H1 (cell line): ENCODE measurements at regions not wholly inside any gene's neighbourhood (a gene's known extent, or its start where the extent isn't known, plus 50 kb on each side); places are given as distances from the start of the nearest gene placed in this dataset.

Source experiments
- CTCF ChIA-PET: fragments of 300-600 bp; sonication (Branson Sonifier 250); formaldehyde crosslinking; loops from one replicate; lab custom pipeline; 2021; ENCODE audit not compliant: partially characterized antibody; lab: Charles Lee
- POLR2A ChIA-PET: fragments of 300-600 bp; sonication (Branson Sonifier 250); formaldehyde crosslinking; loops from one replicate; lab custom pipeline; 2021; ENCODE audit warnings: inconsistent platforms; ENCODE audit not compliant: partially characterized antibody; lab: Charles Lee
- DNase-seq, 2 experiments: peaks; one replicate each; pipeline versions ENCODE4 v3.0.0 to v3.0.0-alpha.2; 2010 to 2022; ENCODE audit warnings: low spot score in 2 of 2, low read depth in 1 of 2, mixed read lengths in 1 of 2
- FAIRE-seq: peaks from 2 replicates; lab custom pipeline; 2011; peaks lifted over from hg19 to GRCh38; lab: Jason Lieb, UNC
- H2AFZ ChIP-seq: 2 replicates; pipeline ENCODE4 v1.8.1; 2012; ENCODE audit warnings: low read length, inconsistent platforms
- H2AK5ac ChIP-seq: 2 replicates; pipeline ENCODE4 v1.6.1; 2013; ENCODE audit warnings: low read depth, low read length
- H2BK120ac ChIP-seq: replicated peaks from 2 replicates; pipeline ENCODE3; 2013; ENCODE audit warnings: low read depth, low read length, inconsistent platforms
- H2BK12ac ChIP-seq: 2 replicates; pipeline ENCODE4 v1.6.1; 2013; ENCODE audit warnings: low read depth, low read length
- H2BK15ac ChIP-seq: 2 replicates; pipeline ENCODE4 v1.6.1; 2013; ENCODE audit warnings: low read length
- H2BK20ac ChIP-seq: 2 replicates; pipeline ENCODE4 v1.6.1; 2013; ENCODE audit warnings: low read length
- H2BK5ac ChIP-seq: 2 replicates; pipeline ENCODE4 v1.6.1; 2013; ENCODE audit warnings: low read depth, low read length
- H3K14ac ChIP-seq: 2 replicates; pipeline ENCODE4 v1.6.1; 2013; ENCODE audit warnings: inconsistent platforms; ENCODE audit not compliant: insufficient read length
- H3K18ac ChIP-seq: 2 replicates; pipeline ENCODE4 v1.6.1; 2013; ENCODE audit warnings: low read length; ENCODE audit errors: extremely low read depth
- H3K23ac ChIP-seq: 2 replicates; pipeline ENCODE4 v1.6.1; 2013; ENCODE audit warnings: inconsistent platforms; ENCODE audit not compliant: insufficient read length
- H3K23me2 ChIP-seq: 2 replicates; pipeline ENCODE4 v1.6.1; 2013; ENCODE audit warnings: low read depth, low read length
- H3K27ac ChIP-seq: 2 replicates; pipeline ENCODE4 v1.6.1; 2011; ENCODE audit warnings: low read depth, low read length, inconsistent platforms
- H3K27me3 ChIP-seq, 4 experiments: replicated peaks in 1 of 4; 1 replicate in 1 of 4; 2 replicates in 3 of 4; pipeline versions ENCODE4 v1.6.1 to v1.8.1; 2011 to 2013; ENCODE audit warnings: low read length in 3 of 4, mild to moderate bottlenecking in 3 of 4, inconsistent platforms in 2 of 4, mixed read lengths in 2 of 4, moderate library complexity in 1 of 4; ENCODE audit not compliant: control insufficient read depth in 3 of 4, insufficient read depth in 3 of 4; ENCODE audit errors: extremely low read depth in 1 of 4
- H3K36me3 ChIP-seq, 4 experiments: 2 replicates each; pipeline versions ENCODE4 v1.6.1 to v1.8.1; 2011 to 2013; ENCODE audit warnings: mild to moderate bottlenecking in 4 of 4, low read length in 3 of 4, moderate library complexity in 2 of 4, control low read depth in 1 of 4, inconsistent platforms in 1 of 4; ENCODE audit not compliant: insufficient read depth in 4 of 4, control insufficient read depth in 2 of 4
- H3K4ac ChIP-seq: replicated peaks from 2 replicates; pipeline ENCODE3; 2013; ENCODE audit warnings: low read length, low read depth, mixed read lengths, inconsistent platforms; ENCODE audit not compliant: insufficient read length
- H3K4me1 ChIP-seq, 4 experiments: replicated peaks in 1 of 4; 1 replicate in 1 of 4; 2 replicates in 3 of 4; pipeline versions ENCODE4 v1.6.1 to v1.8.1; 2011 to 2013; ENCODE audit warnings: low read length in 3 of 4, inconsistent platforms in 2 of 4, mixed read lengths in 1 of 4; ENCODE audit not compliant: insufficient read depth in 4 of 4, control insufficient read depth in 3 of 4
- H3K4me2 ChIP-seq, 2 experiments: 2 replicates each; pipeline versions ENCODE4 v1.6.1 to v1.8.1; 2011 to 2013; ENCODE audit warnings: low read depth in 2 of 2, low read length in 2 of 2, control low read depth in 1 of 2, inconsistent platforms in 1 of 2, mild to moderate bottlenecking in 1 of 2; ENCODE audit not compliant: insufficient read depth in 1 of 2
- H3K4me3 ChIP-seq, 4 experiments: fragments of 200-600, 300-600 bp in 1 of 4; sonication (generic), shearing (Covaris generic), sonication (Bioruptor Twin) in 1 of 4; 2 replicates each; pipeline versions ENCODE4 v1.5.1 to v1.8.1; 2011 to 2016; ENCODE audit warnings: low read length in 4 of 4, low read depth in 3 of 4, control low read depth in 2 of 4, inconsistent platforms in 2 of 4, mild to moderate bottlenecking in 2 of 4, mixed read lengths in 1 of 4, moderate library complexity in 1 of 4; ENCODE audit not compliant: insufficient read depth in 2 of 4; ENCODE audit errors: extremely low read depth in 1 of 4
- H3K56ac ChIP-seq: replicated peaks from 2 replicates; pipeline ENCODE3; 2013; ENCODE audit warnings: low read depth, mild to moderate bottlenecking, mixed read lengths, low read length, inconsistent platforms; ENCODE audit not compliant: insufficient read length
- H3K79me1 ChIP-seq: 2 replicates; pipeline ENCODE4 v1.6.1; 2013; ENCODE audit warnings: low read depth, low read length, control low read depth
- H3K79me2 ChIP-seq, 2 experiments: 2 replicates each; pipeline versions ENCODE4 v1.6.1 to v1.8.1; 2012 to 2013; ENCODE audit warnings: low read length in 2 of 2, mild to moderate bottlenecking in 2 of 2, inconsistent platforms in 1 of 2; ENCODE audit not compliant: insufficient read depth in 2 of 2, control insufficient read depth in 1 of 2
- H3K9ac ChIP-seq, 4 experiments: replicated peaks in 1 of 4; 1 replicate in 1 of 4; 2 replicates in 3 of 4; pipeline versions ENCODE4 v1.6.1 to v1.8.1; 2011 to 2013; ENCODE audit warnings: low read depth in 3 of 4, low read length in 3 of 4, control low read depth in 2 of 4, mild to moderate bottlenecking in 2 of 4, moderate library complexity in 2 of 4, inconsistent platforms in 1 of 4; ENCODE audit errors: extremely low read depth in 1 of 4
- H3K9me3 ChIP-seq, 2 experiments: 2 replicates each; pipeline versions ENCODE4 v1.6.1 to v1.8.1; 2012 to 2013; ENCODE audit warnings: mild to moderate bottlenecking in 2 of 2, moderate library complexity in 2 of 2, control low read depth in 1 of 2, inconsistent platforms in 1 of 2, low read depth in 1 of 2, low read length in 1 of 2, mixed read lengths in 1 of 2; ENCODE audit not compliant: insufficient read depth in 2 of 2
- H4K20me1 ChIP-seq, 2 experiments: replicated peaks in 1 of 2; 2 replicates each; pipeline versions ENCODE3 to v1.8.1; 2011 to 2013; ENCODE audit warnings: inconsistent platforms in 2 of 2, low read length in 2 of 2, mild to moderate bottlenecking in 1 of 2; ENCODE audit not compliant: insufficient read depth in 2 of 2, control insufficient read depth in 1 of 2
- H4K5ac ChIP-seq: 2 replicates; pipeline ENCODE4 v1.6.1; 2013; ENCODE audit warnings: low read length, low read depth, mixed read lengths, inconsistent platforms; ENCODE audit not compliant: insufficient read length
- H4K8ac ChIP-seq: 2 replicates; pipeline ENCODE4 v1.8.0; 2013; ENCODE audit warnings: mild to moderate bottlenecking, moderate library complexity, low read length, inconsistent platforms; ENCODE audit not compliant: insufficient read depth; ENCODE audit errors: extremely low read depth
- H4K91ac ChIP-seq: replicated peaks from 2 replicates; pipeline ENCODE3; 2013; ENCODE audit warnings: low read length, mixed read lengths, inconsistent platforms; ENCODE audit not compliant: insufficient read length
- HDAC2 ChIP-seq, 2 experiments: fragments of 300-600 bp in 1 of 2; sonication (generic) in 1 of 2; IDR thresholded peaks; 2 replicates each; pipeline ENCODE4 v1.6.1; 2011 to 2012; ENCODE audit warnings: low read depth in 2 of 2, low read length in 2 of 2, mild to moderate bottlenecking in 2 of 2, moderate library complexity in 2 of 2, borderline replicate concordance in 1 of 2, inconsistent platforms in 1 of 2
- WGBS, 2 experiments: shearing (Covaris generic) in 1 of 2; methylation state at CpG; one replicate each; pipeline versions ENCODE4 v1.1.6 to v1.1.7; 2013 to 2015; ENCODE audit warnings: low lambda C conversion rate in 2 of 2, mixed read lengths in 2 of 2, inconsistent platforms in 1 of 2, low coverage in 1 of 2, missing lambda C conversion rate in 1 of 2; ENCODE audit not compliant: insufficient replicate concordance in 2 of 2, insufficient coverage in 1 of 2, insufficient read length in 1 of 2; ENCODE audit errors: extremely low coverage in 1 of 2, missing lambda C conversion rate in 1 of 2; 5-methylcytosine and 5-hydroxymethylcytosine counted together
- TF ChIP-seq, protein P1 (sequence below), 3 experiments: IDR thresholded peaks; 1 replicate in 2 of 3; 2 replicates in 1 of 3; pipeline versions ENCODE4 v1.5.1 to v1.6.1; 2011; ENCODE audit warnings: low read length in 3 of 3, mild to moderate bottlenecking in 3 of 3, inconsistent platforms in 2 of 3, low read depth in 1 of 3, moderate library complexity in 1 of 3; ENCODE audit not compliant: insufficient read depth in 1 of 3; ENCODE audit errors: control extremely low read depth in 1 of 3

DNA sequence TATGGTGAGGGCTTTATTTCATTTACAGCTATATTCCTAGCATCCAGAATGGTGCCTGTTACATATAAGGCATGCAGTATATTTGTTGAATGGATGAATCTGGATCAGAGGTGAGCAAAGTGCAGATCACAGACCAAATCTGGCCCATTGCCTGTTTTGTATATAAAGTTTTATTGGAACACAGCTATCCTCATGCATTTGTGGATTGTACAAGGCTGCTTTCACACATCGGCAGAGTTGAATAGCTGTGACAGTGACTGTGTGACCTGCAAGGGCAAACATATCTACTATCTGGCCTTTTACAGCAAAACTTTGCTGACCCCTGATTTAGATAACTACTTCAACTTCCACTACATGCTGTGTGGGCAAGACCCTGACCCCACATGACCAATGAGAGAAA lies 54.0 kb upstream of the MRPS6 start:
- no peak overlapping the region for H2BK5ac ChIP-seq
- H3K9me3 ChIP-seq = no peaks in the 10 kb centered on the region; a peak in 1 of 4 replicates
- no peak overlapping the region for H3K27ac ChIP-seq
- no peaks in the 10 kb centered on the region for H4K20me1 ChIP-seq
- no peak overlapping the region for H2BK120ac ChIP-seq
- POLR2A ChIA-PET = no interaction called here
- no peak overlapping the region for H3K18ac ChIP-seq
- H3K9ac ChIP-seq = no peak overlapping the region
- no peak overlapping the region for H2AK5ac ChIP-seq
- H3K4ac ChIP-seq = no peak overlapping the region
- no peaks in the 10 kb centered on the region for H3K27me3 ChIP-seq
- H3K4me2 ChIP-seq = no peak overlapping the region
- no peak overlapping the region for H4K8ac ChIP-seq
- FAIRE-seq (no peak), DNase-seq (no peak)
- CTCF ChIA-PET = interaction anchor here (1.1 kb wide), 1 partner anchor 58 kb away, joined by 3 read pairs; no protein-coding TSS in a partner anchor
- H2BK15ac ChIP-seq = no peak overlapping the region
- no peaks in the 10 kb centered on the region for H3K36me3 ChIP-seq
- 100% methylated on average over 1 of the region's 1 CpG; no CpG with 5 or more reads in 1 of the 2 experiments for WGBS, 2 experiments
- TF ChIP-seq, protein P1, sequence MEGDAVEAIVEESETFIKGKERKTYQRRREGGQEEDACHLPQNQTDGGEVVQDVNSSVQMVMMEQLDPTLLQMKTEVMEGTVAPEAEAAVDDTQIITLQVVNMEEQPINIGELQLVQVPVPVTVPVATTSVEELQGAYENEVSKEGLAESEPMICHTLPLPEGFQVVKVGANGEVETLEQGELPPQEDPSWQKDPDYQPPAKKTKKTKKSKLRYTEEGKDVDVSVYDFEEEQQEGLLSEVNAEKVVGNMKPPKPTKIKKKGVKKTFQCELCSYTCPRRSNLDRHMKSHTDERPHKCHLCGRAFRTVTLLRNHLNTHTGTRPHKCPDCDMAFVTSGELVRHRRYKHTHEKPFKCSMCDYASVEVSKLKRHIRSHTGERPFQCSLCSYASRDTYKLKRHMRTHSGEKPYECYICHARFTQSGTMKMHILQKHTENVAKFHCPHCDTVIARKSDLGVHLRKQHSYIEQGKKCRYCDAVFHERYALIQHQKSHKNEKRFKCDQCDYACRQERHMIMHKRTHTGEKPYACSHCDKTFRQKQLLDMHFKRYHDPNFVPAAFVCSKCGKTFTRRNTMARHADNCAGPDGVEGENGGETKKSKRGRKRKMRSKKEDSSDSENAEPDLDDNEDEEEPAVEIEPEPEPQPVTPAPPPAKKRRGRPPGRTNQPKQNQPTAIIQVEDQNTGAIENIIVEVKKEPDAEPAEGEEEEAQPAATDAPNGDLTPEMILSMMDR (IDR thresholded peaks at IDR 0.05; ENCODE audit: control extremely low read depth in 1 of 3, insufficient read depth in 1 of 3, low read depth in 1 of 3, low read length in 3 of 3) = no peak
- TF ChIP-seq HDAC2 (IDR thresholded peaks at IDR 0.05; ENCODE audit: borderline replicate concordance in 1 of 2, low read depth in 2 of 2, low read length in 2 of 2) = no peak
- TF ChIP-seq, all 59 proteins: peak for 0
- Histone ChIP-seq H3K23me2 (no peaks in the 10 kb centered on the region), H2AFZ (no peak overlapping the region), H3K79me2 (no peaks in the 10 kb centered on the region), H4K5ac (no peak overlapping the region), H3K23ac (no peak overlapping the region), H3K14ac (no peak overlapping the region), H3K79me1 (no peaks in the 10 kb centered on the region), H4K91ac (no peak overlapping the region), H2BK12ac (no peak overlapping the region), H2BK20ac (no peak overlapping the region), H3K56ac (no peak overlapping the region), H3K4me3 (no peak overlapping the region), H3K4me1 (peaks cover 0 to 8% (median 2%) of the 10 kb centered on the region in 4 experiments; a peak in 2 of 7 replicates)
